ENCODE measurements at regions not wholly inside any gene's neighbourhood (a gene's known extent, or its start where the extent isn't known, plus 50 kb on each side); places are given as distances from the start of the nearest gene placed in this dataset.
"Not testable (repeated sequence)": the region's sequence is repeated elsewhere in the genome, so short reads cannot be mapped to it uniquely, and the experiment has no call there.

GRCh38 chr1:194358208-194358581 is 1171.8 kb upstream of the B3GALT2 start:
- ATAC-seq, result no peak
- no peak for TF ChIP-seq ESRRG (CRISPR knock-in tag; IDR thresholded peaks at IDR 0.05)
- TF ChIP-seq, protein P1, sequence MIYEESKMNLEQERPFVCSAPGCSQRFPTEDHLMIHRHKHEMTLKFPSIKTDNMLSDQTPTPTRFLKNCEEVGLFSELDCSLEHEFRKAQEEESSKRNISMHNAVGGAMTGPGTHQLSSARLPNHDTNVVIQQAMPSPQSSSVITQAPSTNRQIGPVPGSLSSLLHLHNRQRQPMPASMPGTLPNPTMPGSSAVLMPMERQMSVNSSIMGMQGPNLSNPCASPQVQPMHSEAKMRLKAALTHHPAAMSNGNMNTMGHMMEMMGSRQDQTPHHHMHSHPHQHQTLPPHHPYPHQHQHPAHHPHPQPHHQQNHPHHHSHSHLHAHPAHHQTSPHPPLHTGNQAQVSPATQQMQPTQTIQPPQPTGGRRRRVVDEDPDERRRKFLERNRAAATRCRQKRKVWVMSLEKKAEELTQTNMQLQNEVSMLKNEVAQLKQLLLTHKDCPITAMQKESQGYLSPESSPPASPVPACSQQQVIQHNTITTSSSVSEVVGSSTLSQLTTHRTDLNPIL (CRISPR knock-in tag; IDR thresholded peaks at IDR 0.05; ENCODE audit: low read depth), result no peak
- no peak for TF ChIP-seq ZFP30 (CRISPR knock-in tag; IDR thresholded peaks at IDR 0.05)
- TF ChIP-seq ZNF70 (CRISPR knock-in tag; IDR thresholded peaks at IDR 0.05), result no peak
- no peak for TF ChIP-seq POU6F1 (CRISPR knock-in tag; IDR thresholded peaks at IDR 0.05; ENCODE audit: borderline replicate concordance, low read depth)
- no peak for TF ChIP-seq SNAI2 (CRISPR knock-in tag; IDR thresholded peaks at IDR 0.05)
- no peak for TF ChIP-seq ZNF8 (CRISPR knock-in tag; IDR thresholded peaks at IDR 0.05)
- TF ChIP-seq BACH2 (CRISPR knock-in tag; IDR thresholded peaks at IDR 0.05; ENCODE audit: borderline replicate concordance), result no peak
- TF ChIP-seq ZFP3 (CRISPR knock-in tag; IDR thresholded peaks at IDR 0.05), result no peak
- TF ChIP-seq TCF4 (CRISPR knock-in tag; IDR thresholded peaks at IDR 0.05; ENCODE audit: borderline replicate concordance), result no peak
- no peak for TF ChIP-seq OSR1 (CRISPR knock-in tag; IDR thresholded peaks at IDR 0.05)

DNA sequence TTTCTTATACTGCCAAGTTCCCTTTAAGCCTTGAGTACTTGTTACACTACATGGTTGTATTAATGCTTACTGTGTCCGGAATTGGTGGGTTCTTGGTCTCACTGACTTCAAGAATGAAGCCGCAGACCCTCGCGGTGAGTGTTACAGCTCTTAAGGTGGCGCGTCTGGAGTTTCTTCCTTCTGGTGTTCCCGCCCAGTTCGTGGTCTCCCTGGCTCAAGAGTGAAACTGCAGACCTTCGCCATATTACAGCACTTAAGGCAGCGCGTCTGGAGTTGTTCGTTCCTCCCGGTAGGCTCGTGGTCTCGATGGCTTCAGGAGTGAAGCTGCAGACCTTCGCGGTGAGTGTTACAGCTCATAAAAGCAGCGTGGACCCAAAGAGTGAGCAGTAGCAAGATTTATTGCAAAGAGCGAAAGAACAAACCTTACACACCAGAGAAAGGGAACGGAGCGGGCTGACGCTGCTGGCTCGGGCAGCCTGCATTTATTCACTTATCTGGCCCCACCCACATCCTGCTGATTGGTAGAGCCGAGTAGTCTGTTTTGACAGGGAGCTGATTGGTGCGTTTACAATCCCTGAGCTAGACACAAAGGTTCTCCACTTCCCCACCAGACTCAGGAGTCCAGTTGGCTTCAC is 1171.3 kb upstream of the B3GALT2 start:
- not testable (repeated sequence) for ATAC-seq

- TF ChIP-seq BACH2 (CRISPR knock-in tag; IDR thresholded peaks at IDR 0.05; ENCODE audit: borderline replicate concordance) (no peak), ZC3H10 (CRISPR knock-in tag; IDR thresholded peaks at IDR 0.05) (no peak), POU6F1 (CRISPR knock-in tag; IDR thresholded peaks at IDR 0.05; ENCODE audit: borderline replicate concordance, low read depth) (no peak), OSR1 (CRISPR knock-in tag; IDR thresholded peaks at IDR 0.05) (no peak), RARB (CRISPR knock-in tag; IDR thresholded peaks at IDR 0.05) (no peak), ZNF70 (CRISPR knock-in tag; IDR thresholded peaks at IDR 0.05) (no peak), ZFP3 (CRISPR knock-in tag; IDR thresholded peaks at IDR 0.05) (no peak), ZNF565 (CRISPR knock-in tag; conservative IDR thresholded peaks at IDR 0.05; ENCODE audit: low read depth) (no peak)
- TF ChIP-seq, protein P2, sequence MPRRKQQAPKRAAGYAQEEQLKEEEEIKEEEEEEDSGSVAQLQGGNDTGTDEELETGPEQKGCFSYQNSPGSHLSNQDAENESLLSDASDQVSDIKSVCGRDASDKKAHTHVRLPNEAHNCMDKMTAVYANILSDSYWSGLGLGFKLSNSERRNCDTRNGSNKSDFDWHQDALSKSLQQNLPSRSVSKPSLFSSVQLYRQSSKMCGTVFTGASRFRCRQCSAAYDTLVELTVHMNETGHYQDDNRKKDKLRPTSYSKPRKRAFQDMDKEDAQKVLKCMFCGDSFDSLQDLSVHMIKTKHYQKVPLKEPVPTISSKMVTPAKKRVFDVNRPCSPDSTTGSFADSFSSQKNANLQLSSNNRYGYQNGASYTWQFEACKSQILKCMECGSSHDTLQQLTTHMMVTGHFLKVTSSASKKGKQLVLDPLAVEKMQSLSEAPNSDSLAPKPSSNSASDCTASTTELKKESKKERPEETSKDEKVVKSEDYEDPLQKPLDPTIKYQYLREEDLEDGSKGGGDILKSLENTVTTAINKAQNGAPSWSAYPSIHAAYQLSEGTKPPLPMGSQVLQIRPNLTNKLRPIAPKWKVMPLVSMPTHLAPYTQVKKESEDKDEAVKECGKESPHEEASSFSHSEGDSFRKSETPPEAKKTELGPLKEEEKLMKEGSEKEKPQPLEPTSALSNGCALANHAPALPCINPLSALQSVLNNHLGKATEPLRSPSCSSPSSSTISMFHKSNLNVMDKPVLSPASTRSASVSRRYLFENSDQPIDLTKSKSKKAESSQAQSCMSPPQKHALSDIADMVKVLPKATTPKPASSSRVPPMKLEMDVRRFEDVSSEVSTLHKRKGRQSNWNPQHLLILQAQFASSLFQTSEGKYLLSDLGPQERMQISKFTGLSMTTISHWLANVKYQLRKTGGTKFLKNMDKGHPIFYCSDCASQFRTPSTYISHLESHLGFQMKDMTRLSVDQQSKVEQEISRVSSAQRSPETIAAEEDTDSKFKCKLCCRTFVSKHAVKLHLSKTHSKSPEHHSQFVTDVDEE (CRISPR knock-in tag; IDR thresholded peaks at IDR 0.05), result no peak
- TF ChIP-seq, protein P1 (CRISPR knock-in tag; IDR thresholded peaks at IDR 0.05; ENCODE audit: low read depth), result no peak
- no peak for ATAC-seq
Measured at GRCh38 chr1:194355488-194356106, 1169.2 kb upstream of the B3GALT2 start.

DNA sequence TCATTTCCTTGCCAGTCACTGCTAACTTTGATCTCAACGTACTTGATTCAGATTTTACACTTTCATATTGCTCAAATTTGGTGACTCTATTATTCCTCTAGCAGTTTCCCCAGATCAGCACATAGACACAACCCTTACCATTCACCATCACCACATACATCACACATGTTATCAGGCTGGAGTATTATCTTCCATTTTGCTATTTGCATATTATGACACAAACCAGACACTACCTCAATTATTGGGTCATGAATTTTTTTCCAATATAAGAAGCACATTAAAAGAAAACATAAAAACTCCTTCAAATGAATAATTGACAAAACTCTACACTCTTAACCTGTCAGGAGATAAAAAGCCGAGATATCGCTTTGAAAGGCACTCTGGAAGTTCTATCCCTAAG is 1166.7 kb upstream of the B3GALT2 start:
- no peak for TF ChIP-seq ZFP3 (CRISPR knock-in tag; IDR thresholded peaks at IDR 0.05)
- no peak for ATAC-seq

- ATAC-seq, result no peak
- TF ChIP-seq, protein P3, sequence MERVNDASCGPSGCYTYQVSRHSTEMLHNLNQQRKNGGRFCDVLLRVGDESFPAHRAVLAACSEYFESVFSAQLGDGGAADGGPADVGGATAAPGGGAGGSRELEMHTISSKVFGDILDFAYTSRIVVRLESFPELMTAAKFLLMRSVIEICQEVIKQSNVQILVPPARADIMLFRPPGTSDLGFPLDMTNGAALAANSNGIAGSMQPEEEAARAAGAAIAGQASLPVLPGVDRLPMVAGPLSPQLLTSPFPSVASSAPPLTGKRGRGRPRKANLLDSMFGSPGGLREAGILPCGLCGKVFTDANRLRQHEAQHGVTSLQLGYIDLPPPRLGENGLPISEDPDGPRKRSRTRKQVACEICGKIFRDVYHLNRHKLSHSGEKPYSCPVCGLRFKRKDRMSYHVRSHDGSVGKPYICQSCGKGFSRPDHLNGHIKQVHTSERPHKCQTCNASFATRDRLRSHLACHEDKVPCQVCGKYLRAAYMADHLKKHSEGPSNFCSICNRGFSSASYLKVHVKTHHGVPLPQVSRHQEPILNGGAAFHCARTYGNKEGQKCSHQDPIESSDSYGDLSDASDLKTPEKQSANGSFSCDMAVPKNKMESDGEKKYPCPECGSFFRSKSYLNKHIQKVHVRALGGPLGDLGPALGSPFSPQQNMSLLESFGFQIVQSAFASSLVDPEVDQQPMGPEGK (CRISPR knock-in tag; IDR thresholded peaks at IDR 0.05; ENCODE audit: borderline replicate concordance), result no peak
- TF ChIP-seq OSR1 (CRISPR knock-in tag; IDR thresholded peaks at IDR 0.05) (no peak), ZNF565 (CRISPR knock-in tag; conservative IDR thresholded peaks at IDR 0.05; ENCODE audit: low read depth) (no peak), ZFP3 (CRISPR knock-in tag; IDR thresholded peaks at IDR 0.05) (no peak), ZNF70 (CRISPR knock-in tag; IDR thresholded peaks at IDR 0.05) (no peak), ZNF8 (CRISPR knock-in tag; IDR thresholded peaks at IDR 0.05) (no peak), PPARA (CRISPR knock-in tag; IDR thresholded peaks at IDR 0.05; ENCODE audit: borderline replicate concordance) (no peak), ESRRG (CRISPR knock-in tag; IDR thresholded peaks at IDR 0.05) (no peak)
- TF ChIP-seq, protein P4, sequence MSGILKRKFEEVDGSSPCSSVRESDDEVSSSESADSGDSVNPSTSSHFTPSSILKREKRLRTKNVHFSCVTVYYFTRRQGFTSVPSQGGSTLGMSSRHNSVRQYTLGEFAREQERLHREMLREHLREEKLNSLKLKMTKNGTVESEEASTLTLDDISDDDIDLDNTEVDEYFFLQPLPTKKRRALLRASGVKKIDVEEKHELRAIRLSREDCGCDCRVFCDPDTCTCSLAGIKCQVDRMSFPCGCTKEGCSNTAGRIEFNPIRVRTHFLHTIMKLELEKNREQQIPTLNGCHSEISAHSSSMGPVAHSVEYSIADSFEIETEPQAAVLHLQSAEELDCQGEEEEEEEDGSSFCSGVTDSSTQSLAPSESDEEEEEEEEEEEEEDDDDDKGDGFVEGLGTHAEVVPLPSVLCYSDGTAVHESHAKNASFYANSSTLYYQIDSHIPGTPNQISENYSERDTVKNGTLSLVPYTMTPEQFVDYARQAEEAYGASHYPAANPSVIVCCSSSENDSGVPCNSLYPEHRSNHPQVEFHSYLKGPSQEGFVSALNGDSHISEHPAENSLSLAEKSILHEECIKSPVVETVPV (CRISPR knock-in tag; IDR thresholded peaks at IDR 0.05), result no peak
- TF ChIP-seq, protein P1 (CRISPR knock-in tag; IDR thresholded peaks at IDR 0.05; ENCODE audit: low read depth), result no peak
Measured at GRCh38 chr1:194347200-194347599, 1160.8 kb upstream of the B3GALT2 start.
